ENCODE measurements at regions not wholly inside any gene's neighbourhood (a gene's known extent, or its start where the extent isn't known, plus 50 kb on each side); places are given as distances from the start of the nearest gene placed in this dataset.

- TF ChIP-seq EZH2phosphoT487 (IDR thresholded peaks at IDR 0.05; ENCODE audit: low read length) (no peak), EZH2 (optimal IDR thresholded peaks at IDR 0.05; ENCODE audit: low read depth, low read length) (no peak)
These were observed 556.1 kb downstream of the BRINP3 start for GRCh38 chr1:189921613-189922012.

Measured in MM.1S (cell line).